ENCODE measurements at regions not wholly inside any gene's neighbourhood (a gene's known extent, or its start where the extent isn't known, plus 50 kb on each side); places are given as distances from the start of the nearest gene placed in this dataset.

GRCh38 chr2:198444800-198445287 is 640.5 kb downstream of the PLCL1 start:
- Histone ChIP-seq H3K4me3 (ENCODE audit: low read depth, low read length, poor library complexity, severe bottlenecking) (no peak overlapping the region), H3K36me3 (ENCODE audit: insufficient read depth, low read length, poor library complexity, severe bottlenecking) (no peaks in the 10 kb centered on the region), H3K4me1 (ENCODE audit: insufficient read depth, low read length, poor library complexity, severe bottlenecking) (no peaks in the 10 kb centered on the region), H3K27me3 (replicated peaks; ENCODE audit: insufficient read depth, low read depth, low read length, poor library complexity) (no peaks in the 10 kb centered on the region), H3K27ac (ENCODE audit: low read depth, low read length, poor library complexity, severe bottlenecking) (no peak overlapping the region), H3K9me3 (ENCODE audit: low read depth, low read length, poor library complexity, severe bottlenecking) (no peaks in the 10 kb centered on the region)
- no peak for TF ChIP-seq CTCF (conservative IDR thresholded peaks at IDR 0.05; ENCODE audit: low read depth, low read length)
- TF ChIP-seq EZH2 (IDR thresholded peaks at IDR 0.05; ENCODE audit: borderline replicate concordance, low read depth, low read length, poor library complexity, severe bottlenecking) = no peak
- no TSS peak for BruUV-seq (replicated peaks)
- intact Hi-C loops (cut with micrococcal nuclease; ENCODE audit: unreplicated experiment) = no loop called here
- ChIA-PET CTCF (no interaction called here), POLR2A (ENCODE audit: low non-redundant PET) (no interaction called here)
- no peak for DNase-seq (ENCODE audit: low spot score)

- Histone ChIP-seq H3K4me3 (ENCODE audit: low read depth, low read length, poor library complexity, severe bottlenecking) (no peak overlapping the region), H3K27ac (ENCODE audit: low read depth, low read length, poor library complexity, severe bottlenecking) (no peak overlapping the region), H3K9me3 (ENCODE audit: low read depth, low read length, poor library complexity, severe bottlenecking) (no peaks in the 10 kb centered on the region), H3K4me1 (ENCODE audit: insufficient read depth, low read length, poor library complexity, severe bottlenecking) (no peaks in the 10 kb centered on the region), H3K27me3 (replicated peaks; ENCODE audit: insufficient read depth, low read depth, low read length, poor library complexity) (peaks cover 6% of the 10 kb centered on the region), H3K36me3 (ENCODE audit: insufficient read depth, low read length, poor library complexity, severe bottlenecking) (no peaks in the 10 kb centered on the region)
- BruUV-seq (replicated peaks) = no TSS peak
- intact Hi-C loops (cut with micrococcal nuclease; ENCODE audit: unreplicated experiment) = no loop called here
- DNase-seq (ENCODE audit: low spot score) = no peak
- TF ChIP-seq CTCF (conservative IDR thresholded peaks at IDR 0.05; ENCODE audit: low read depth, low read length) (no peak), EZH2 (IDR thresholded peaks at IDR 0.05; ENCODE audit: borderline replicate concordance, low read depth, low read length, poor library complexity, severe bottlenecking) (no peak)
- POLR2A ChIA-PET (ENCODE audit: low non-redundant PET) = no interaction called here
- CTCF ChIA-PET = no interaction called here
Measured at GRCh38 chr2:198441901-198442300, 637.5 kb downstream of the PLCL1 start.

GRCh38 chr2:198441246-198441645 is 636.9 kb downstream of the PLCL1 start:
- CTCF ChIA-PET = no interaction called here
- Histone ChIP-seq H3K9me3 (ENCODE audit: low read depth, low read length, poor library complexity, severe bottlenecking) (no peaks in the 10 kb centered on the region), H3K27ac (ENCODE audit: low read depth, low read length, poor library complexity, severe bottlenecking) (no peak overlapping the region), H3K27me3 (replicated peaks; ENCODE audit: insufficient read depth, low read depth, low read length, poor library complexity) (peaks cover 10% of the 10 kb centered on the region), H3K4me3 (ENCODE audit: low read depth, low read length, poor library complexity, severe bottlenecking) (no peak overlapping the region), H3K4me1 (ENCODE audit: insufficient read depth, low read length, poor library complexity, severe bottlenecking) (no peaks in the 10 kb centered on the region), H3K36me3 (ENCODE audit: insufficient read depth, low read length, poor library complexity, severe bottlenecking) (no peaks in the 10 kb centered on the region)
- intact Hi-C loops (cut with micrococcal nuclease; ENCODE audit: unreplicated experiment) = no loop called here
- POLR2A ChIA-PET (ENCODE audit: low non-redundant PET) = no interaction called here
- no peak for DNase-seq (ENCODE audit: low spot score)
- TF ChIP-seq EZH2 (IDR thresholded peaks at IDR 0.05; ENCODE audit: borderline replicate concordance, low read depth, low read length, poor library complexity, severe bottlenecking) (no peak), CTCF (conservative IDR thresholded peaks at IDR 0.05; ENCODE audit: low read depth, low read length) (no peak)
- BruUV-seq (replicated peaks) = no TSS peak

Data from A673 (cell line).